Activated CD4-positive, alpha-beta memory T cell treated with anti-CD3 and anti-CD28 coated beads, Interleukin-2, amount 10 ng/mL, durations not matched to agents 7 days and 5 days (primary cell): ENCODE measurements at regions not wholly inside any gene's neighbourhood (a gene's known extent, or its start where the extent isn't known, plus 50 kb on each side); places are given as distances from the start of the nearest gene placed in this dataset.
"Not testable (repeated sequence)": the region's sequence is repeated elsewhere in the genome, so short reads cannot be mapped to it uniquely, and the experiment has no call there.

ENCODE experiments used
- CTCF ChIA-PET: fragments of 350-600 bp; sonication (Branson Sonifier 250); formaldehyde crosslinking; loops from one replicate; lab custom pipeline; 2021; ENCODE audit warnings: antibody characterized with exemption, inconsistent platforms; lab: Charles Lee
- POLR2A ChIA-PET: fragments of 350-600 bp; sonication (Branson Sonifier 250); formaldehyde crosslinking; loops from one replicate; lab custom pipeline; 2021; ENCODE audit warnings: antibody characterized with exemption; lab: Charles Lee
- DNase-seq: peaks from one replicate; pipeline ENCODE4 v3.0.0-alpha.2; 2020
- H3K27ac Mint-ChIP-seq: one replicate; pipeline ENCODE4 v1.8.0; 2021; ENCODE audit warnings: mild to moderate bottlenecking, mixed read lengths
- H3K27me3 Mint-ChIP-seq: one replicate; pipeline ENCODE4 v1.8.0; 2021; ENCODE audit warnings: mixed read lengths
- H3K36me3 Mint-ChIP-seq: one replicate; pipeline ENCODE4 v1.8.0; 2021; ENCODE audit warnings: low read depth, mixed read lengths
- H3K4me1 Mint-ChIP-seq: one replicate; pipeline ENCODE4 v1.8.0; 2021; ENCODE audit warnings: mixed read lengths
- H3K4me3 Mint-ChIP-seq: one replicate; pipeline ENCODE4 v1.8.0; 2021; ENCODE audit warnings: mild to moderate bottlenecking, mixed read lengths
- H3K9me3 Mint-ChIP-seq: one replicate; pipeline ENCODE4 v1.8.0; 2021; ENCODE audit warnings: mixed read lengths

- H3K27ac Mint-ChIP-seq = no peak overlapping the region
- no peaks in the 10 kb centered on the region for H3K36me3 Mint-ChIP-seq
- no peaks in the 10 kb centered on the region for H3K4me1 Mint-ChIP-seq
- H3K9me3 Mint-ChIP-seq = peaks cover 32% of the 10 kb centered on the region
- ChIA-PET POLR2A (no interaction called here), CTCF (no interaction called here)
- no peak for DNase-seq
- no peak overlapping the region for H3K4me3 Mint-ChIP-seq
- no peaks in the 10 kb centered on the region for H3K27me3 Mint-ChIP-seq
Observed at GRCh38 chr4:66014146-66014765, 344.0 kb upstream of the EPHA5 start.

GRCh38 chr4:66000510-66001117 lies 330.3 kb upstream of the EPHA5 start:
- DNase-seq = no peak
- no peaks in the 10 kb centered on the region for H3K27me3 Mint-ChIP-seq
- peaks cover 3% of the 10 kb centered on the region for H3K9me3 Mint-ChIP-seq
- POLR2A ChIA-PET = no interaction called here
- H3K27ac Mint-ChIP-seq = no peak overlapping the region
- no peaks in the 10 kb centered on the region for H3K4me1 Mint-ChIP-seq
- no peaks in the 10 kb centered on the region for H3K36me3 Mint-ChIP-seq
- no peak overlapping the region for H3K4me3 Mint-ChIP-seq
- CTCF ChIA-PET = no interaction called here

DNA sequence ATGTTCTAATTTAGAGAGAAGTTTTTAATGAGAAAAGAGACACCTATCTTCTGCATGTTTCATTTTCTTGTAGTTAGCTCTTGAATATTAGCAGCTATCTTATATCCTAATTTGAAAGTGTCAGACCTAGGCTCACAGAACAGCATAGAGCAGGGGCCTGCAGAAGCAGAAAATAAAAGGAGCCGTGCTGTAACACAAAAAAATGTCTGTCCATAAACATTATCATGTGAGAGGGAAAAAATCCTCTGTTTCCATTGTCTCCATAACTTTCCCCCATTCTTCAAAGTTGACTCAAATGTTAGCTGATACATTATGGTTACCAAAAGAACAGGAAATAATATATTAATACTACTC lies 329.2 kb upstream of the EPHA5 start:
- DNase-seq = no peak
- POLR2A ChIA-PET = no interaction called here
- Mint-ChIP-seq H3K4me1 (no peaks in the 10 kb centered on the region), H3K27me3 (no peaks in the 10 kb centered on the region), H3K27ac (no peak overlapping the region), H3K9me3 (peaks cover 3% of the 10 kb centered on the region), H3K4me3 (no peak overlapping the region), H3K36me3 (no peaks in the 10 kb centered on the region)
- CTCF ChIA-PET = no interaction called here

DNA sequence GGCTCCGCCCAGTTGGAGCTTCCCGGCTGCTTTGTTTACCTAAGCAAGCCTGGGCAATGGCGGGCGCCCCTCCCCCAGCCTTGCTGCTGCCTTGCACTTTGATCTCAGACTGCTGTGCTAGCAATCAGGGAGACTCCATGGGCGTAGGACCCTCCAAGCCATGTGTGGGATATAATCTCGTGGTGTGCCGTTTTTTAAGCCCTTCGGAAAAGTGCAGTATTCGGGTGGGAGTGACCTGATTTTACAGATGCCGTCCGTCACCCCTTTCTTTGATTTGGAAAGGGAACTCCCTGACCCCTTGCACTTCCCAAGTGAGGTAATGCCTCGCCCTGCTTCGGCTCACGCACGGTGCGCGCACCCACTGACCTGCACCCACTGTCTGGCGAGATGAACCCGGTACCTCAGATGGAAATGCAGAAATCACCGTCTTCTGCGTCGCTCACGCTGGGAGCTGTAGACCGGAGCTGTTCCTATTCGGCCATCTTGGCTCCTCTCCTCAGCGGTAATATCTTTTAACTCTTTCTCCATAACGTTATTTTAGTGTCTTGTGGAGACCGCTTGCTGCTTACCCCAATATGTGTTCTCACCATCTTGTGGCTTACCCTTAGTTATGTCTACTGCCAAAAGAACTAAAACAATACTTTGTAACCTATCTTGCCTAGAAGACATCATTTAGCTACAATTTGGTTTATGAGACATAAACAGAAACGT lies 328.7 kb upstream of the EPHA5 start:
- POLR2A ChIA-PET, H3K4me3 Mint-ChIP-seq, H3K27me3 Mint-ChIP-seq, H3K4me1 Mint-ChIP-seq, H3K9me3 Mint-ChIP-seq, DNase-seq, CTCF ChIA-PET, H3K27ac Mint-ChIP-seq, H3K36me3 Mint-ChIP-seq: not testable (repeated sequence)

GRCh38 chr4:65983061-65983460 lies 312.8 kb upstream of the EPHA5 start:
- Mint-ChIP-seq H3K27me3 (no peaks in the 10 kb centered on the region), H3K4me3 (no peak overlapping the region), H3K36me3 (no peaks in the 10 kb centered on the region), H3K4me1 (no peaks in the 10 kb centered on the region), H3K9me3 (peaks cover 14% of the 10 kb centered on the region), H3K27ac (no peak overlapping the region)
- POLR2A ChIA-PET = no interaction called here
- no peak for DNase-seq
- CTCF ChIA-PET = no interaction called here

GRCh38 chr4:65976287-65976686 lies 306.0 kb upstream of the EPHA5 start:
- POLR2A ChIA-PET = no interaction called here
- Mint-ChIP-seq H3K4me3 (no peak overlapping the region), H3K9me3 (peaks cover 16% of the 10 kb centered on the region), H3K4me1 (no peaks in the 10 kb centered on the region), H3K36me3 (no peaks in the 10 kb centered on the region), H3K27ac (no peak overlapping the region), H3K27me3 (no peaks in the 10 kb centered on the region)
- no peak for DNase-seq
- CTCF ChIA-PET = no interaction called here

DNA sequence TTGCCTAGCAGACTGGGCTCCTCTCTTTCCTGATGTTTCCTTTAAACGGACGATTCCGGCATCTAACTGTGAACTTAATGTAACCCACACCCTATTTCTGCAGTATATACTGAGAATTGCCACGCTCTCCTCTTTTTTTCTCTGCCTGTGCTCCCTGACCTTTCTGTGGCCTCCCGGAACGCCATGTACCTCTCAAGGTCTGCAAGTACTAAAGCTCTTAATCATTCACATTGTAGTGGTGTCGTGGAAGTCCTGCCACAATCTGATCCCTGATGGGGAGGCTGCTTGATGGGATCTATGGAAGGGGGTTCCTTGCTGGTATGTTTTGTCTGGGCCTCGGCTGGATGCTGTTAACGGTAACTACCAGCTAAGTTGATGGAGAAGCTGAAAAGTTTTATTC lies 302.9 kb upstream of the EPHA5 start:
- H3K4me1 Mint-ChIP-seq = no peaks in the 10 kb centered on the region
- peaks cover 16% of the 10 kb centered on the region for H3K9me3 Mint-ChIP-seq
- no peaks in the 10 kb centered on the region for H3K36me3 Mint-ChIP-seq
- no peak overlapping the region for H3K4me3 Mint-ChIP-seq
- H3K27me3 Mint-ChIP-seq = no peaks in the 10 kb centered on the region
- POLR2A ChIA-PET = no interaction called here
- CTCF ChIA-PET = no interaction called here
- DNase-seq = no peak
- H3K27ac Mint-ChIP-seq = no peak overlapping the region

DNA sequence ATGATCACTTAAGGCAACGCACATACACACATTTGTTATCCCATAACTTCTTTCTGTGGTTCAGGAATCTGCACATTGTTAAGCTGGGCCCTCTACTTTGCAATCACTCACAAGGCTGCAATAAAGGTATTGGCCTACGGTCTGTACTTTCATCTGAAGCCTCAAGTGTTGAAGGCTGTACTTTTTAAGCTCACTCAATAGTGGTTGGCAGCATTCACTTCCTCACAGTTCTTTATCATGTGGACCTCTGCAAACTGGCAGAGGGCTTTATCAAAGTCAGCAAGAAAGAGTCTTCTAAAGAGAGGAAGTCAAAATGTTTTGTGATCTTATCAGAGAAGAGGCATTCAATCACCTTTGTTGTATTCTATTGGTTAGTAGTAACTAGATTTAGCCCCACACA lies 301.4 kb upstream of the EPHA5 start:
- Mint-ChIP-seq H3K36me3 (no peaks in the 10 kb centered on the region), H3K27ac (no peak overlapping the region), H3K4me1 (no peaks in the 10 kb centered on the region), H3K9me3 (peaks cover 15% of the 10 kb centered on the region), H3K4me3 (no peak overlapping the region), H3K27me3 (no peaks in the 10 kb centered on the region)
- no peak for DNase-seq
- POLR2A ChIA-PET = no interaction called here
- CTCF ChIA-PET = no interaction called here

- Mint-ChIP-seq H3K27ac (no peak overlapping the region), H3K4me1 (no peaks in the 10 kb centered on the region), H3K9me3 (peaks cover 9% of the 10 kb centered on the region), H3K27me3 (no peaks in the 10 kb centered on the region), H3K36me3 (no peaks in the 10 kb centered on the region), H3K4me3 (no peak overlapping the region)
- no peak for DNase-seq
- ChIA-PET POLR2A (no interaction called here), CTCF (no interaction called here)
Observed at GRCh38 chr4:65968831-65969558, 298.7 kb upstream of the EPHA5 start.

DNA sequence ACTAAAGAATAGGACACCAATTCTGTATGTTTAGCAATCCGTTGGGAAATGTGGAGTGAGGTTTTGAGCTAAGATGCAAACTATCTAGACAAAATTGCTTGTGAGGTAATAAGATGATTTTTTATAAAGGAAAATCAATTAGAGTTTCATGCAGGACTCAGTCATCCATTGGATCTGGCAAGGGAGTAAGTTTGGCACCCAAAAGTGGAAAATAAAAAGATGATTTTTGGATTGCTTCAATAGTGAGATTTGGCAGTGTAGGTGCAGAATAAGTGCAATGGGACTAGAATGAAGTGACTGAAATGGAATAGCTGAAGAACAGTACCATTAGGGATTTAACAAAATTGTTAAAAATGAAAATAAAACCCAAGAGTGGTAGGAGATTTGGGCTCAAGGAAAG lies 290.5 kb upstream of the EPHA5 start:
- POLR2A ChIA-PET = no interaction called here
- no peaks in the 10 kb centered on the region for H3K27me3 Mint-ChIP-seq
- no peak overlapping the region for H3K4me3 Mint-ChIP-seq
- CTCF ChIA-PET = no interaction called here
- no peaks in the 10 kb centered on the region for H3K4me1 Mint-ChIP-seq
- H3K27ac Mint-ChIP-seq = no peak overlapping the region
- peaks cover 10% of the 10 kb centered on the region for H3K9me3 Mint-ChIP-seq
- no peak for DNase-seq
- no peaks in the 10 kb centered on the region for H3K36me3 Mint-ChIP-seq

DNA sequence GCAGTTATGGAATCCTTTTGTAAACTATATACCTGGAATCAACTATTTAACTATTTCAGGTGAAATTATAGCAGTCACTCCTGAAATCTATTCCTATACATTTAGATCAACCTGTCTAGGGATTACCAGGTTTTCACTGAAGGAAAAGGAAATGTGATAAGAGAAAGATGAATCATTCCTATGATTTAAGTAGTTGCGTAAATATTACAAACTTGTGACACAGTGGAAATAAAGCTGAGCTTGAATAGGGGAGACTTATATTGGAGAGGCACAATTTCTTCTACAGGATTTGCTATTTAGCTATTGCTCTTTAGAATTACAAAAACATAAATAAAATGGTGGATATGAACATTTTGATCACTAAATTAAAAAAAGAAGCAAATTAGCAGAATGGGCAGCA lies 284.1 kb upstream of the EPHA5 start:
- H3K27me3 Mint-ChIP-seq = no peaks in the 10 kb centered on the region
- no peaks in the 10 kb centered on the region for H3K36me3 Mint-ChIP-seq
- POLR2A ChIA-PET = no interaction called here
- H3K27ac Mint-ChIP-seq = no peak overlapping the region
- no peaks in the 10 kb centered on the region for H3K4me1 Mint-ChIP-seq
- no peak overlapping the region for H3K4me3 Mint-ChIP-seq
- H3K9me3 Mint-ChIP-seq = peaks cover 8% of the 10 kb centered on the region
- no peak for DNase-seq
- CTCF ChIA-PET = no interaction called here

DNA sequence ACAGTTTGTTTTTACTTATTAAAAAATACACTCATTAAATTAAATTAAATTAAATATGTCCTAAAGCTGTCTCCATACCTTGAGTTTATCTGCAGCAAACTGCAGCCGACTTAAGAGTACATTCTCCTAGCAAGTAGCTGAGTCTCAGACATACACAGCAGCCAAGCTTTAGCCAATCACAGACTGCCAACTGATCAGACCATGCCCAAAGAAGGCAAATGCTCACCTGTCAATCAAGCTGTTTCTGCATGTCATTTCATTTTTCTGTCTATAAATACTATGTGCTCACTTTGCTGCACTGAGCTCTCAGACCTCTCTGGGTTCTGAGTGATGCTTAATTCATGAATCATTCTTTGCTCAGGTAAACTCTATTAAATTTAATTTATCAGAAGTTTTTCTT lies 280.9 kb upstream of the EPHA5 start:
- H3K4me3 Mint-ChIP-seq = no peak overlapping the region
- CTCF ChIA-PET = no interaction called here

GRCh38 chr4:65943076-65943475 lies 272.8 kb upstream of the EPHA5 start:
- DNase-seq = no peak
- ChIA-PET POLR2A (no interaction called here), CTCF (no interaction called here)
- Mint-ChIP-seq H3K4me3 (no peak overlapping the region), H3K9me3 (no peaks in the 10 kb centered on the region), H3K27me3 (no peaks in the 10 kb centered on the region), H3K27ac (no peak overlapping the region), H3K4me1 (no peaks in the 10 kb centered on the region), H3K36me3 (no peaks in the 10 kb centered on the region)

More for the DNA sequence above, 280.9 kb upstream of the EPHA5 start:
- POLR2A ChIA-PET = no interaction called here
- no peak for DNase-seq
- H3K27me3 Mint-ChIP-seq = no peaks in the 10 kb centered on the region
- peaks cover 8% of the 10 kb centered on the region for H3K9me3 Mint-ChIP-seq
- no peaks in the 10 kb centered on the region for H3K36me3 Mint-ChIP-seq
- no peaks in the 10 kb centered on the region for H3K4me1 Mint-ChIP-seq
- no peak overlapping the region for H3K27ac Mint-ChIP-seq
